NT2/D1 (cell line): ENCODE measurements at regions not wholly inside any gene's neighbourhood (a gene's known extent, or its start where the extent isn't known, plus 50 kb on each side); places are given as distances from the start of the nearest gene placed in this dataset.

Experiments
- SUZ12 ChIP-seq: IDR thresholded peaks from 2 replicates; pipeline ENCODE4 v1.6.1; 2011; ENCODE audit not compliant: insufficient read length, insufficient read depth; ENCODE audit errors: extremely low read depth
- YY1 ChIP-seq: IDR thresholded peaks from 2 replicates; pipeline ENCODE4 v1.6.1; 2011; ENCODE audit not compliant: insufficient read length, insufficient read depth
- ZNF274 ChIP-seq: IDR thresholded peaks from 2 replicates; pipeline ENCODE4 v1.6.1; 2011; ENCODE audit warnings: mild to moderate bottlenecking, low read depth, low read length

DNA sequence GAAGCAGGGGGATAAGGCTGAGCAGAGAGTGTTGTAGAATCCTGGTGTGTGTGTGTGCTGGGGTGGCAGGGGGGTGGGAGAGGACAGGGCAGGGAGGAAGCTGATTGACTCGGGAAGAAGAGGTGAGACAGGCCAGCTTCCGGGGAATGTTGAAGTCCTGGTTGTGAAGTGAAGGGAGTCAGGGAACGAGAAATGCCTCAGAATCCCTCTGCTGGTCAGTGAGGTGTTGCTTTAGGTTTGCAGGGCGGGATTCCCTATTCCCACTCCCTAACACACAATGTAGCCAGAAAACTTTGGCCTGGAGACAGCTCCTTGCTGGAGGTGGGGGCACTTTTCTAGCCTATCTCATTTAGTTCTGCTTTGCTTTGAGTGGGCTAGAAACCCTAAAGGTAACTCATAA, 265.1 kb downstream of the HAUS1 start:
- TF ChIP-seq YY1 (no peak), ZNF274 (no peak), SUZ12 (no peak)
